HepG2 (cell line): ENCODE measurements at regions not wholly inside any gene's neighbourhood (a gene's known extent, or its start where the extent isn't known, plus 50 kb on each side); places are given as distances from the start of the nearest gene placed in this dataset.
"Not testable (repeated sequence)": the region's sequence is repeated elsewhere in the genome, so short reads cannot be mapped to it uniquely, and the experiment has no call there.

Experiments used
- ATAC-seq: fragments of 200-7000 bp; cut with Tn5 transposase; 3 replicates; pipeline ENCODE4 v1.9.1; 2020; ENCODE audit warnings: mild to moderate bottlenecking, moderate library complexity
- BruUV-seq: library from RNA; stranded (reverse); fragments of 400-500 nt; replicated peaks from 2 replicates; lab custom pipeline; 2021; lab: Mats Ljungman, UMichigan
- CTCF ChIA-PET: fragments of 300-600 bp; formaldehyde crosslinking; extraction: SDS; loops from one replicate; lab custom pipeline; 2021; ENCODE audit warnings: low total read pairs, inconsistent platforms, low intra/inter-chr PET ratio; lab: Yijun Ruan, JAX
- POLR2A ChIA-PET: fragments of 350-600 bp; sonication (Branson Sonifier 250); formaldehyde crosslinking; loops from one replicate; lab custom pipeline; 2020; ENCODE audit warnings: antibody characterized with exemption, inconsistent platforms; lab: Yijun Ruan, JAX
- DNase-seq: peaks from one replicate; pipeline ENCODE4 v3.0.0-alpha.2; 2015; ENCODE audit warnings: low spot score
- FAIRE-seq: peaks from 3 replicates; lab custom pipeline; 2011; peaks lifted over from hg19 to GRCh38; lab: Jason Lieb, UNC
- H2AFZ ChIP-seq: one replicate; pipeline ENCODE4 v1.6.1; 2011; ENCODE audit warnings: low read length, inconsistent platforms
- H3K27ac ChIP-seq: fragments of 300-600 bp; 3 replicates; pipeline ENCODE4 v1.8.0; 2011; ENCODE audit warnings: mixed run types, mild to moderate bottlenecking, mixed read lengths, low read length, inconsistent platforms; ENCODE audit not compliant: insufficient read depth; ENCODE audit errors: extremely low read length
- H3K27me3 ChIP-seq, 2 experiments: fragments of 200-600 bp in 1 of 2; 2 replicates in 1 of 2; 3 replicates in 1 of 2; pipeline versions ENCODE4 v1.6.0 to v1.8.0; 2011; ENCODE audit warnings: low read length in 2 of 2, mild to moderate bottlenecking in 2 of 2, moderate library complexity in 2 of 2, inconsistent platforms in 1 of 2; ENCODE audit not compliant: insufficient read depth in 2 of 2, control insufficient read depth in 1 of 2
- H3K36me3 ChIP-seq, 2 experiments: fragments of 200-600 bp in 1 of 2; replicated peaks in 1 of 2; 2 replicates in 1 of 2; 3 replicates in 1 of 2; pipeline versions ENCODE4 v1.5.1 to v1.8.0; 2011; ENCODE audit warnings: low read length in 2 of 2, inconsistent platforms in 1 of 2; ENCODE audit not compliant: insufficient read depth in 2 of 2, control insufficient read depth in 1 of 2
- H3K4me1 ChIP-seq: 2 replicates; pipeline ENCODE4 v1.5.1; 2012; ENCODE audit warnings: low read length, inconsistent platforms; ENCODE audit not compliant: insufficient read depth
- H3K4me2 ChIP-seq: 2 replicates; pipeline ENCODE4 v1.6.0; 2011; ENCODE audit warnings: low read depth, low read length, inconsistent platforms
- H3K4me3 ChIP-seq, 3 experiments: fragments of 200-600 bp in 1 of 3; sonication (generic), shearing (Covaris generic) in 1 of 3; replicated peaks in 1 of 3; 2 replicates each; pipeline ENCODE4 v1.5.1; 2011 to 2016; ENCODE audit warnings: low read length in 3 of 3, inconsistent platforms in 2 of 3, low read depth in 2 of 3, mild to moderate bottlenecking in 2 of 3, control low read depth in 1 of 3, mixed read lengths in 1 of 3; ENCODE audit not compliant: insufficient read depth in 1 of 3
- H3K79me2 ChIP-seq: one replicate; pipeline ENCODE4 v1.6.1; 2011; ENCODE audit warnings: low read length, inconsistent platforms; ENCODE audit not compliant: insufficient read depth
- H3K9ac ChIP-seq: 2 replicates; pipeline ENCODE4 v1.6.0; 2011; ENCODE audit warnings: mild to moderate bottlenecking, low read depth, low read length, inconsistent platforms; ENCODE audit not compliant: insufficient read depth
- H3K9me3 ChIP-seq: 2 replicates; pipeline ENCODE4 v1.5.1; 2012; ENCODE audit warnings: mild to moderate bottlenecking, low read length
- H4K20me1 ChIP-seq: 2 replicates; pipeline ENCODE4 v1.6.0; 2011; ENCODE audit warnings: inconsistent platforms, mild to moderate bottlenecking, low read length, moderate library complexity; ENCODE audit not compliant: insufficient read depth
- WGBS: methylation state at CpG from one replicate; pipeline ENCODE4 v1.1.6; 2017; ENCODE audit warnings: low lambda C conversion rate; 5-methylcytosine and 5-hydroxymethylcytosine counted together
- in situ Hi-C: cut with HindIII; loops from 2 replicates; pipeline ENCODE4 v1.10.0; 2017; ENCODE audit warnings: low pct_unique_long_range_greater_than_20kb; ENCODE audit not compliant: extremely low pct_ligation_motif_present
- intact Hi-C: fragments of 100-400 bp; cut with micrococcal nuclease; formaldehyde crosslinking; loops from one replicate; pipeline ENCODE4 v1.10.0; 2022; ENCODE audit not compliant: unreplicated experiment

- intact Hi-C loops, H3K27me3 ChIP-seq, H4K20me1 ChIP-seq, H2AFZ ChIP-seq, H3K27ac ChIP-seq, in situ Hi-C loops, H3K36me3 ChIP-seq, H3K4me2 ChIP-seq, H3K4me3 ChIP-seq, H3K4me1 ChIP-seq, ATAC-seq, CTCF ChIA-PET, BruUV-seq, H3K79me2 ChIP-seq, H3K9ac ChIP-seq, DNase-seq, FAIRE-seq, H3K9me3 ChIP-seq, POLR2A ChIA-PET: not testable (repeated sequence)
- 26% methylated on average over 5 of the region's 5 CpGs for WGBS
These were observed 1199.0 kb downstream of the FOXD4L5 start for GRCh38 chr9:64085998-64086397.

DNA sequence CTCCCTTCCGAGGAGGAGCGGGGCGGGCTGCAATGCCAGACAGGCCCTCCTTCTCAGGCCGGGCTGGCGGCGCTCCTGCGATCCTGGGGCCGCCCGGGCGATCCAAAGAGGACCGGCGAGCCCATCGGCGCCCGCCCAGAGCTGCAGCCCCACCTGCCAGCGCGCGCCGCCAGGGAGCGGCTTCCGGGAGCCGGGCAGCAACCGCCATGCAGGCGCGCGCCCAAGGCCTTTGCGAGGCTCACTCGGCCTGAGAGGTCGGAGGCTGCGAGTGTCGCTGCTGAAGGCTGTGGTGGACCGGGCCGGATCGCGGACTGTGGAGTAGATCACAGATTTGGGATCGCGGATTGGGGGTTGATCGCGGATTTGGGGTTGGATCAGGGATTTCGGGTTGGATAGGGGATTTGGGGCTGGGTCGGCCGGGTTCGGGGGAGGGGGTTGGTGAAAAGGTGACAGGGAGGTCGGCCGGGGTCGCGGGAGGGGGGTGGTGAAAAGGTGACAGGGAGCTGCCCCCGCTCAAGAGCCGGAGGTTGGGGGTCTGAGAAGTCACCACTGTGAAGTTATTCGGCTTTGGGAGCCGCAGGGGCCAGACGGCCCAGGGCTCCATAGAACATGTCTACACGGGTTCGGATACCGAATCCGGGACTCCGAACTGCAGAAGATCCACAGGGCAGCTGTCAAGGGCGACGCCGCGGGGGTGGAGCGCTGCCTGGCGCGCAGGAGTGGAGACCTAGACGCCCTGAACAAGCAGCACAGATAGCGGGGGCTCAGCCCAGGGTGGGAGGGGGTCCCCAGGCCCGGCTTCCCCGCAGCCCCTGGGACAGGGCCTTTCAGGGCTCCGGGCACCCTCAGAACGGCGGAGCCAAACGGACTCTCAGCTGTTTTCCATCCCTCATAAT is 1213.4 kb downstream of the FOXD4L5 start:
- H3K27me3 ChIP-seq, CTCF ChIA-PET, H3K79me2 ChIP-seq, H3K4me2 ChIP-seq, H4K20me1 ChIP-seq, in situ Hi-C loops, intact Hi-C loops, H3K4me3 ChIP-seq, H2AFZ ChIP-seq, FAIRE-seq, H3K9ac ChIP-seq, H3K36me3 ChIP-seq, ATAC-seq, POLR2A ChIA-PET, BruUV-seq, DNase-seq, H3K9me3 ChIP-seq, H3K4me1 ChIP-seq, H3K27ac ChIP-seq: not testable (repeated sequence)
- WGBS: 74% methylated on average over 45 of the region's 72 CpGs

DNA sequence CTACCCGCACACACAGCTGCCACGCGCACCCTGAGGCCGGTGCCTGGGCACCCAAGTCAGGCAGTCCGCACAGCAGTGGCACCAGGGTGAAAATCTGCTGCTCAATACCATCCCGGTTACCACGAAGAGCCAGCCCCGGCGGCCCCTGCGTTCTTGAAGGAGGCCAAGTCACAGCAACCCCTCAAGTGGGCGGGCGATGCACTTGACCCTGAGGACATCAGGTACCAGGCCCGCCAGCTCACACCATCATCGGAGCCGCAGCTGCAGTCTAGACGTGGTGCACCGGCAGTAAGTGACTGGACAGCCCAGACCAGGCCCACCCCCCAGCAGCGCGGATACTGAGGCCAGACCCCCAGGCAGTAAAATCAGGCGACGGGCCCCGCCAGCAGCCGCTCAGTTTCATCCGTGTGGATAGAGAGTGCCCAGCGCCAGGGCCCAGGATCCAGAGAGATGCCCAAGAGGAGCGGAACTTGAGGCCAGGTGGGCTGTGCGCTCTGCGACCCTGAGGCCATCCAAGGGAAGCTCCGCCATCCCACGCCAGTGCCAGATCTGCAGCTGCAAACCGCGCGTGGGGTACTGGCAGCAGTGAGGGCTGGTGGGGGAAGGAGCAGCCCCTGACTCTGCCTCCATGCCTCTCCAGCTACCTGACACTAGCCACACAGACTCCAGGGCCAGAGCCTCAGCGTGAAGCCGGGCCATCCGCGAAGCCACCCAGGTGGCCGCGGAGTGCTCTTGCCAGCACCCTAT is 1214.2 kb downstream of the FOXD4L5 start:
- H3K9me3 ChIP-seq, H2AFZ ChIP-seq, H3K4me3 ChIP-seq, FAIRE-seq, H3K4me2 ChIP-seq, intact Hi-C loops, H4K20me1 ChIP-seq, H3K79me2 ChIP-seq, BruUV-seq, H3K36me3 ChIP-seq, H3K4me1 ChIP-seq, CTCF ChIA-PET, H3K9ac ChIP-seq, POLR2A ChIA-PET, H3K27me3 ChIP-seq, ATAC-seq, H3K27ac ChIP-seq, in situ Hi-C loops, DNase-seq: not testable (repeated sequence)
- WGBS: 62% methylated on average over 10 of the region's 39 CpGs

DNA sequence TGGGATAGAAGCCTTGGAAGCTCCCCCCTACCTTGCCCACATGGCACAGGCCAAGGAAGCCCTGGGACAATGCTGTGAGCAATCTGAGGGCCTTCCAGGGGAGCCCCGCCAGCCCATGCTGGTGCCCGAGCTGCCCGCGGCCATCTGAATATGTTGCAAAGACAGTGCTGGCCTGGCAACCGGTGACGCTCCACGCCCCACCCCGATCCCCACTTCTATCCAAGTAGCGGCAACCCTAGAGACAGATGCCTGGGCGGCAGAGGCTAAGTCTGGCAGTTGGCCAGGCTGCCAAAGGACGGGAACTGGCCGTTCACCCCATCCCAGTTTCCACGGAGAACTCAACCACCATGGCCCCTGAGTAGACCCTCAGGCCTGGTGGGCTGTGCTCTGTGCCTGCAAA is 1214.9 kb downstream of the FOXD4L5 start:
- H2AFZ ChIP-seq, DNase-seq, H3K36me3 ChIP-seq, H3K4me3 ChIP-seq, H3K4me2 ChIP-seq, intact Hi-C loops, H3K27ac ChIP-seq, H3K9ac ChIP-seq, in situ Hi-C loops, H3K79me2 ChIP-seq, CTCF ChIA-PET, H3K27me3 ChIP-seq, H3K4me1 ChIP-seq, BruUV-seq, H3K9me3 ChIP-seq, POLR2A ChIA-PET, H4K20me1 ChIP-seq, ATAC-seq, FAIRE-seq: not testable (repeated sequence)
- 20% methylated on average over 1 of the region's 13 CpGs for WGBS
